ENCODE measurements at regions not wholly inside any gene's neighbourhood (a gene's known extent, or its start where the extent isn't known, plus 50 kb on each side); places are given as distances from the start of the nearest gene placed in this dataset.
"Not testable (repeated sequence)": the region's sequence is repeated elsewhere in the genome, so short reads cannot be mapped to it uniquely, and the experiment has no call there.

- no peak overlapping the region for H3K4me3 ChIP-seq (ENCODE audit: insufficient read depth, low read depth, low read length)
- H3K36me3 ChIP-seq (replicated peaks; ENCODE audit: control insufficient read depth, insufficient read depth, low read length), result no peaks in the 10 kb centered on the region
- DNase-seq, result no peak
- H3K27me3 ChIP-seq (ENCODE audit: control insufficient read depth, insufficient read depth, low read length), result no peaks in the 10 kb centered on the region
Observed at GRCh38 chrX:12052109-12052508, 86.2 kb upstream of the FRMPD4 start.

GRCh38 chrX:12058087-12058486 is 80.2 kb upstream of the FRMPD4 start:
- DNase-seq, result no peak
- no peaks in the 10 kb centered on the region for H3K36me3 ChIP-seq (replicated peaks; ENCODE audit: control insufficient read depth, insufficient read depth, low read length)
- no peaks in the 10 kb centered on the region for H3K27me3 ChIP-seq (ENCODE audit: control insufficient read depth, insufficient read depth, low read length)
- H3K4me3 ChIP-seq (ENCODE audit: insufficient read depth, low read depth, low read length), result no peak overlapping the region

GRCh38 chrX:12060489-12061260 is 77.6 kb upstream of the FRMPD4 start:
- no peaks in the 10 kb centered on the region for H3K36me3 ChIP-seq (replicated peaks; ENCODE audit: control insufficient read depth, insufficient read depth, low read length)
- no peak for DNase-seq
- no peaks in the 10 kb centered on the region for H3K27me3 ChIP-seq (ENCODE audit: control insufficient read depth, insufficient read depth, low read length)
- no peak overlapping the region for H3K4me3 ChIP-seq (ENCODE audit: insufficient read depth, low read depth, low read length)

- H3K27me3 ChIP-seq (ENCODE audit: control insufficient read depth, insufficient read depth, low read length), result no peaks in the 10 kb centered on the region
- no peaks in the 10 kb centered on the region for H3K36me3 ChIP-seq (replicated peaks; ENCODE audit: control insufficient read depth, insufficient read depth, low read length)
- DNase-seq, result peak; percentile 7
- H3K4me3 ChIP-seq (ENCODE audit: insufficient read depth, low read depth, low read length), result no peak overlapping the region
Observed at GRCh38 chrX:12065251-12065650, 73.0 kb upstream of the FRMPD4 start.

GRCh38 chrX:12076046-12076445 is 62.2 kb upstream of the FRMPD4 start:
- Histone ChIP-seq H3K27me3 (ENCODE audit: control insufficient read depth, insufficient read depth, low read length) (no peaks in the 10 kb centered on the region), H3K4me3 (ENCODE audit: insufficient read depth, low read depth, low read length) (no peak overlapping the region), H3K36me3 (replicated peaks; ENCODE audit: control insufficient read depth, insufficient read depth, low read length) (no peaks in the 10 kb centered on the region)
- DNase-seq, result no peak

- no peaks in the 10 kb centered on the region for H3K36me3 ChIP-seq (replicated peaks; ENCODE audit: control insufficient read depth, insufficient read depth, low read length)
- no peak overlapping the region for H3K4me3 ChIP-seq (ENCODE audit: insufficient read depth, low read depth, low read length)
- peak; percentile 37 for DNase-seq
- H3K27me3 ChIP-seq (ENCODE audit: control insufficient read depth, insufficient read depth, low read length), result no peaks in the 10 kb centered on the region
Observed at GRCh38 chrX:12080265-12080664, 58.0 kb upstream of the FRMPD4 start.

- not testable (repeated sequence) for H3K4me3 ChIP-seq (ENCODE audit: insufficient read depth, low read depth, low read length); H3K36me3 ChIP-seq (replicated peaks; ENCODE audit: control insufficient read depth, insufficient read depth, low read length); H3K27me3 ChIP-seq (ENCODE audit: control insufficient read depth, insufficient read depth, low read length); DNase-seq
Observed at GRCh38 chrX:12082959-12083358, 55.3 kb upstream of the FRMPD4 start.
